WTC11 (cell line): ENCODE measurements at regions not wholly inside any gene's neighbourhood (a gene's known extent, or its start where the extent isn't known, plus 50 kb on each side); places are given as distances from the start of the nearest gene placed in this dataset.

ENCODE experiments used
- ATAC-seq: fragments of 200-7000 bp; cut with Tn5 transposase; 2 replicates; pipeline ENCODE4 v1.10.0; 2021; ENCODE audit warnings: mild to moderate bottlenecking, moderate library complexity
- CTCF ChIA-PET: fragments of 300-600 bp; sonication (Branson Sonifier 250); formaldehyde crosslinking; loops from one replicate; lab custom pipeline; 2021; ENCODE audit warnings: antibody characterized with exemption; lab: Charles Lee
- POLR2A ChIA-PET: fragments of 350-600 bp; sonication (Branson Sonifier 250); formaldehyde crosslinking; loops from one replicate; lab custom pipeline; 2021; ENCODE audit warnings: antibody characterized with exemption; lab: Charles Lee
- DNase-seq: peaks from one replicate; pipeline ENCODE4 v3.0.0; 2021; ENCODE audit warnings: low spot score
- H3K27ac Mint-ChIP-seq: 2 replicates; pipeline ENCODE4 v1.8.0; 2021; ENCODE audit warnings: mixed read lengths
- H3K27me3 Mint-ChIP-seq: 2 replicates; pipeline ENCODE4 v1.8.0; 2021; ENCODE audit warnings: low read depth, mild to moderate bottlenecking, moderate library complexity, mixed read lengths
- H3K36me3 Mint-ChIP-seq: 2 replicates; pipeline ENCODE4 v1.8.0; 2021; ENCODE audit warnings: mixed read lengths
- H3K4me1 Mint-ChIP-seq: 2 replicates; pipeline ENCODE4 v1.8.0; 2022; ENCODE audit warnings: mixed read lengths
- H3K4me3 Mint-ChIP-seq: 2 replicates; pipeline ENCODE4 v1.8.0; 2021; ENCODE audit warnings: mild to moderate bottlenecking, moderate library complexity, mixed read lengths
- H3K9me3 Mint-ChIP-seq: 2 replicates; pipeline ENCODE4 v1.8.0; 2021; ENCODE audit warnings: mixed read lengths
- ATF6 ChIP-seq: sonication (generic); formaldehyde crosslinking; IDR thresholded peaks from 2 replicates; pipeline ENCODE4 v1.8.1; 2023; ENCODE audit warnings: mild to moderate bottlenecking, missing genetic modification reagents
- CDX4 ChIP-seq: fragments of 250-450 bp; sonication (Bioruptor Pico); IDR thresholded peaks from 2 replicates; pipeline ENCODE4 v1.9.0; 2021; ENCODE audit warnings: moderate library complexity, mild to moderate bottlenecking, inconsistent platforms, borderline replicate concordance
- CREM ChIP-seq: sonication (generic); formaldehyde crosslinking; IDR thresholded peaks from 2 replicates; pipeline ENCODE4 v1.8.1; 2022; ENCODE audit warnings: mild to moderate bottlenecking, missing genetic modification reagents, moderate library complexity
- CTCF ChIP-seq: fragments of 200-600 bp; IDR thresholded peaks from 2 replicates; pipeline ENCODE4 v1.8.0; 2022; ENCODE audit warnings: antibody characterized with exemption
- EMX1 ChIP-seq: fragments of 250-450 bp; sonication (Bioruptor Pico); IDR thresholded peaks from 2 replicates; pipeline ENCODE4 v1.8.0; 2021; ENCODE audit warnings: mild to moderate bottlenecking
- ESRRA ChIP-seq: sonication (generic); formaldehyde crosslinking; IDR thresholded peaks from 2 replicates; pipeline ENCODE4 v1.8.1; 2022; ENCODE audit warnings: mild to moderate bottlenecking, missing genetic modification reagents, borderline replicate concordance
- FOXK1 ChIP-seq: sonication (generic); formaldehyde crosslinking; IDR thresholded peaks from 2 replicates; pipeline ENCODE4 v1.8.0; 2022; ENCODE audit warnings: mild to moderate bottlenecking, moderate library complexity, missing genetic modification reagents
- GABPB1 ChIP-seq: sonication (generic); formaldehyde crosslinking; IDR thresholded peaks from 2 replicates; pipeline ENCODE4 v1.8.1; 2023; ENCODE audit warnings: mild to moderate bottlenecking, missing genetic modification reagents
- GRHL2 ChIP-seq: fragments of 250-450 bp; sonication (Bioruptor Pico); IDR thresholded peaks from 2 replicates; pipeline ENCODE4 v1.8.0; 2022; ENCODE audit warnings: mild to moderate bottlenecking, moderate library complexity; ENCODE audit not compliant: insufficient replicate concordance, severe bottlenecking
- GTF2I ChIP-seq: fragments of 250-450 bp; sonication (Bioruptor Pico); conservative IDR thresholded peaks from 2 replicates; pipeline ENCODE4 v1.4.0; 2021; ENCODE audit warnings: mild to moderate bottlenecking
- HMGA2 ChIP-seq: fragments of 250-450 bp; sonication (Bioruptor Pico); IDR thresholded peaks from 2 replicates; pipeline ENCODE4 v1.4.0; 2021; ENCODE audit warnings: mild to moderate bottlenecking, moderate library complexity
- JUN ChIP-seq: sonication (generic); formaldehyde crosslinking; IDR thresholded peaks from 2 replicates; pipeline ENCODE4 v1.8.0; 2023; ENCODE audit warnings: mild to moderate bottlenecking, missing genetic modification reagents
- KAT7 ChIP-seq: sonication (generic); formaldehyde crosslinking; IDR thresholded peaks from 2 replicates; pipeline ENCODE4 v1.8.1; 2023; ENCODE audit warnings: missing genetic modification reagents, mild to moderate bottlenecking, borderline replicate concordance
- MXD4 ChIP-seq: fragments of 250-450 bp; sonication (Bioruptor Pico); IDR thresholded peaks from 2 replicates; pipeline ENCODE4 v1.8.0; 2021; ENCODE audit warnings: mild to moderate bottlenecking, moderate library complexity, borderline replicate concordance
- NFATC4 ChIP-seq: fragments of 250-450 bp; sonication (Bioruptor Pico); IDR thresholded peaks from 2 replicates; pipeline ENCODE4 v1.9.0; 2021; ENCODE audit warnings: mild to moderate bottlenecking
- PRDM15 ChIP-seq: sonication (generic); formaldehyde crosslinking; IDR thresholded peaks from 2 replicates; pipeline ENCODE4 v1.8.0; 2022; ENCODE audit warnings: missing genetic modification reagents
- PRRX2 ChIP-seq: fragments of 250-450 bp; sonication (Bioruptor Pico); IDR thresholded peaks from 2 replicates; pipeline ENCODE4 v1.8.0; 2021; ENCODE audit warnings: mild to moderate bottlenecking
- TCF7 ChIP-seq: sonication (generic); formaldehyde crosslinking; IDR thresholded peaks from 2 replicates; pipeline ENCODE4 v1.8.0; 2022; ENCODE audit warnings: mild to moderate bottlenecking, low read depth, missing genetic modification reagents, moderate library complexity
- TEAD4 ChIP-seq: sonication (generic); formaldehyde crosslinking; IDR thresholded peaks from 2 replicates; pipeline ENCODE4 v1.8.0; 2022; ENCODE audit warnings: mild to moderate bottlenecking, missing genetic modification reagents
- ZBTB21 ChIP-seq: sonication (generic); formaldehyde crosslinking; IDR thresholded peaks from 2 replicates; pipeline ENCODE4 v1.8.1; 2023; ENCODE audit warnings: mild to moderate bottlenecking, missing genetic modification reagents, borderline replicate concordance
- ZNF121 ChIP-seq: sonication (generic); formaldehyde crosslinking; IDR thresholded peaks from 2 replicates; pipeline ENCODE4 v1.8.0; 2023; ENCODE audit warnings: missing genetic modification reagents
- ZNF219 ChIP-seq: sonication (generic); formaldehyde crosslinking; IDR thresholded peaks from 2 replicates; pipeline ENCODE4 v1.8.0; 2023; ENCODE audit warnings: missing genetic modification reagents, mild to moderate bottlenecking, borderline replicate concordance
- ZNF232 ChIP-seq: sonication (generic); formaldehyde crosslinking; IDR thresholded peaks from 2 replicates; pipeline ENCODE4 v1.8.0; 2022; ENCODE audit warnings: mild to moderate bottlenecking, missing genetic modification reagents
- ZNF671 ChIP-seq: fragments of 250-450 bp; sonication (Bioruptor Pico); IDR thresholded peaks from 2 replicates; pipeline ENCODE4 v1.8.0; 2021; ENCODE audit warnings: mild to moderate bottlenecking

GRCh38 chr20:56805966-56806365 lies 176.9 kb downstream of the TFAP2C start:
- TF ChIP-seq ZNF219 (no peak), JUN (CRISPR knock-in tag) (no peak), MXD4 (CRISPR knock-in tag) (no peak), ZNF232 (CRISPR knock-in tag) (no peak), TCF7 (CRISPR knock-in tag) (no peak), TEAD4 (no peak), KAT7 (no peak), ZNF671 (CRISPR knock-in tag) (no peak), FOXK1 (no peak), ESRRA (no peak), CDX4 (CRISPR knock-in tag) (no peak), CREM (CRISPR knock-in tag) (no peak), NFATC4 (CRISPR knock-in tag) (no peak), PRDM15 (no peak), GRHL2 (CRISPR knock-in tag) (no peak)
- Mint-ChIP-seq H3K4me1 (peaks cover 37% of the 10 kb centered on the region), H3K27ac (no peak overlapping the region), H3K9me3 (no peaks in the 10 kb centered on the region), H3K36me3 (no peaks in the 10 kb centered on the region), H3K27me3 (peaks cover 6% of the 10 kb centered on the region; the same call in 1 of the 2 replicates), H3K4me3 (no peak overlapping the region)
- ATAC-seq (no peak), DNase-seq (no peak)
- POLR2A ChIA-PET = no interaction called here
- CTCF ChIA-PET = interaction anchor here (1.0 kb wide), 1 partner anchor 175 kb away, joined by 3 read pairs; no protein-coding TSS in a partner anchor

- no peaks in the 10 kb centered on the region for H3K9me3 Mint-ChIP-seq
Observed at GRCh38 chr20:56806952-56807517, 177.9 kb downstream of the TFAP2C start.

More at GRCh38 chr20:56806952-56807517, 177.9 kb downstream of the TFAP2C start:
- POLR2A ChIA-PET = no interaction called here
- no peak for ATAC-seq
- CTCF ChIA-PET = interaction anchor here (0.6 to 1.0 kb wide), 2 partner anchors 176 to 216 kb away, joined by 3 to 4 read pairs; no protein-coding TSS in a partner anchor
- Mint-ChIP-seq H3K27ac (peak overlapping the region; percentile 68), H3K4me3 (no peak overlapping the region), H3K36me3 (no peaks in the 10 kb centered on the region), H3K4me1 (peaks cover 39% of the 10 kb centered on the region), H3K27me3 (peaks cover 6% of the 10 kb centered on the region; the same call in 1 of the 2 replicates)
- TF ChIP-seq PRRX2 (CRISPR knock-in tag) = no peak
- no peak for TF ChIP-seq CTCF
- TF ChIP-seq ATF6 (CRISPR knock-in tag) = no peak
- no peak for TF ChIP-seq ZBTB21 (CRISPR knock-in tag)
- TF ChIP-seq ZNF219 = no peak
- no peak for TF ChIP-seq PRDM15
- TF ChIP-seq ZNF121 (CRISPR knock-in tag) = no peak
- no peak for TF ChIP-seq EMX1 (CRISPR knock-in tag)
- TF ChIP-seq GTF2I = no peak
- TF ChIP-seq JUN (CRISPR knock-in tag) = no peak
- TF ChIP-seq GABPB1 (CRISPR knock-in tag) = no peak
- TF ChIP-seq HMGA2 (CRISPR knock-in tag) = no peak
- no peak for DNase-seq
